ENCODE measurements at regions not wholly inside any gene's neighbourhood (a gene's known extent, or its start where the extent isn't known, plus 50 kb on each side); places are given as distances from the start of the nearest gene placed in this dataset.

- no peak for TF ChIP-seq ZNF274 (IDR thresholded peaks at IDR 0.05; ENCODE audit: low read depth, low read length)
Observed at GRCh38 chr2:193946806-193947205, 1710.2 kb upstream of the SLC39A10 start.

GRCh38 chr2:193943406-193943960, 1713.5 kb upstream of the SLC39A10 start:
- H3K4me3 ChIP-seq (ENCODE audit: low read length): no peak overlapping the region
- TF ChIP-seq ZNF274 (IDR thresholded peaks at IDR 0.05; ENCODE audit: low read depth, low read length): no peak

More at GRCh38 chr2:193946806-193947205, 1710.2 kb upstream of the SLC39A10 start:
- no peak overlapping the region for H3K4me3 ChIP-seq (ENCODE audit: low read length)

DNA sequence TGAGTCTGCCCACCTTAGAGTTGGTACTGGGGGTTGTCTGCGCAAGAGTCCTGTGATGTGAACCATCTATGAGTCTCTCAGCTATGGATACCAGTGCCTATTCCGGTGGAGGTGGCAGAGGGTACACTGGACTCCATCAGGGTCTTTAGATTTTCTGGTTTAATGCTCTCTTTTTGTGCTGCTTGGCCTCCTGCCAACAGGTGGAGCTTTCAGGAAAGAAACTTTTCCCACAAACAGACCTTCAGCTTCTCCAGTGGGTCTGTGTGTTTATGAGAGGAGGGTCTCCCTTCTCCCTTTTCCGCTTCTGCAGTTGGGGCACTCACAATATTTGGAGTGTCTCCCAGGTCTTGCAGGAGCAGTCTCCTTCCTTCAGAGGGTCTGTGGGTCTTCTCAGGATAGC, 1721.9 kb upstream of the SLC39A10 start:
- no peak overlapping the region for H3K4me3 ChIP-seq (ENCODE audit: low read length)
- no peak for TF ChIP-seq ZNF274 (IDR thresholded peaks at IDR 0.05; ENCODE audit: low read depth, low read length)

DNA sequence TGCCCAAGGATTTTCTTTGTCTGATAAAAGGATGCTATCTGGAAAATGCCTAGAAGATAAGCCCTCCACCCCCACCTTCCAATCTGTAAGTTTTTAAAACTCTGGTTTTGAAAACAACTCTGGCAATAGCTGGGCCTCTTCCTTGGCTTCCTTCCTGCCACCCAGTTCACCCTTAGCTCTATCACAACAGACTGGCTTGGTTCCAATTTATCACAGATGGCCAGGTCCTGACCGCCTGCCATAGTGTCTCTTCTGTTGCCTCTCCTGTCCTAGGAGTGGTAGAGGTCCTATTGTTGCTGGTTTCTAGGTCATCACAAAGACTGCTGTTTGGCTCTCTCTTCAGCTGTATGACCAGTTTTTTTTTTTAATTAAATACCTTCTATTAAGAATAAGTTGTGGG, 1727.9 kb upstream of the SLC39A10 start:
- TF ChIP-seq ZNF274 (IDR thresholded peaks at IDR 0.05; ENCODE audit: low read depth, low read length): no peak
- no peak overlapping the region for H3K4me3 ChIP-seq (ENCODE audit: low read length)

- H3K4me3 ChIP-seq (ENCODE audit: low read length): no peak overlapping the region
- TF ChIP-seq ZNF274 (IDR thresholded peaks at IDR 0.05; ENCODE audit: low read depth, low read length): no peak
Observed at GRCh38 chr2:193907561-193907960, 1712.8 kb upstream of the TMEFF2 start.

- TF ChIP-seq ZNF274 (IDR thresholded peaks at IDR 0.05; ENCODE audit: low read depth, low read length): no peak
- no peak overlapping the region for H3K4me3 ChIP-seq (ENCODE audit: low read length)
Observed at GRCh38 chr2:193900292-193900691, 1705.6 kb upstream of the TMEFF2 start.

- no peak for TF ChIP-seq ZNF274 (IDR thresholded peaks at IDR 0.05; ENCODE audit: low read depth, low read length)
- H3K4me3 ChIP-seq (ENCODE audit: low read length): no peak overlapping the region
Observed at GRCh38 chr2:193895226-193895625, 1700.5 kb upstream of the TMEFF2 start.

- no peak overlapping the region for H3K4me3 ChIP-seq (ENCODE audit: low read length)
- no peak for TF ChIP-seq ZNF274 (IDR thresholded peaks at IDR 0.05; ENCODE audit: low read depth, low read length)
Observed at GRCh38 chr2:193894081-193894480, 1699.3 kb upstream of the TMEFF2 start.

DNA sequence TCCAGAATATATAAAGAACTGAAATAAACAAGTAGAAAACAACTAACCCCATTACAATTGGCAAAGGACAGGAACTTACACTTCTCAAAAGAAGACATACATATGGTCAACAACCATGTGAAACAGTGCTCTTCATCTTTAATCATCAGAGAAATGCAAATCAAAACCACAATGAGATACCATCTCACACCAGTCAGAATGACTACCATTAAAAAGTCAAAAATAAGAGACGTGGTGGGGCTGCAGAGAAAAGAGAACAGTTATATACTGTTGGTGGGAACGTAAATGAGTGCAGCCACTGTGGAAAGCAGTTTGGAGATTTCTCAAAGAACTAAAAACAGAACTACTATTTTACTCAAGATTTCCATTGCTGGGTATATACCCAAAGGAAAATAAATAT, 1696.3 kb upstream of the TMEFF2 start:
- TF ChIP-seq ZNF274 (IDR thresholded peaks at IDR 0.05; ENCODE audit: low read depth, low read length): no peak
- H3K4me3 ChIP-seq (ENCODE audit: low read length): no peak overlapping the region

DNA sequence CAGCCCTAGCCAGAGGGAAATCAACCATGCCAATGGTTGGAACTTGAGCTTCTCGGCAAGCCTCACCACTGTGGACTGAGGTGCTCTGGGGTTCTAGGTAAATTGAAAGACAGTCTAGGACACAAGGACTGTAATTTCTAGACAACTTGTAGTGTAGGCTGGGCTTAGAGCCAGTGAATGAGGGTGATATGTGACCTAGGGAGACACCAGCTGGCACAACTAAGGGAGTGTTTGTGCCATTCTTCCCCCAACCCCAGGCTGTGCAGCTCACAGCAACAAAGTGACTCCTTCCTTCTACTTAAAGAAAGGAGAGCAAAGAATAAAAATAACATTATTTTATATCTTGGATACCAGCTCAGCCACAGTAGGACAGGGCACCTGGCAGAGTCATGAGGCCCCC, 1690.7 kb upstream of the TMEFF2 start:
- TF ChIP-seq ZNF274 (IDR thresholded peaks at IDR 0.05; ENCODE audit: low read depth, low read length): no peak

DNA sequence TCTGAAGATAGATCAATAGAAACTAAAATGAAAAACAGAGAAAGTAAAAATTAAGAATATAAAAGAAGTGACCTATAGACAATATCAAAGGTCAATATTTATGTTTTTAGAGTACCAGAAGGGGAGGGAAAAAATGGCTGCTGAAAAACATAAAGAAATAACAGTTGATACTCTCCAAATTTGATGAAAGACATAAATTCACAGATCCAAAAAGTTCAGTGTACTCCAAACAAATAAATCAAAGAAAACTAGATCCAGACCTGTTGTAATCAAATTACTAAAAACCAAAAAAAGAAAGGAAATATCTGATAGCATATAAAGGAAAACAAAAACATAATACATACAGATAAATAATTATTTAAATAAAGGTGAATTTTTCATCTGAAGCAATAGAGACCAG, 1689.1 kb upstream of the TMEFF2 start:
- H3K4me3 ChIP-seq (ENCODE audit: low read length): no peak overlapping the region
- TF ChIP-seq ZNF274 (IDR thresholded peaks at IDR 0.05; ENCODE audit: low read depth, low read length): no peak

More for the DNA sequence above, 1690.7 kb upstream of the TMEFF2 start:
- H3K4me3 ChIP-seq (ENCODE audit: low read length): no peak overlapping the region

- no peak for TF ChIP-seq ZNF274 (IDR thresholded peaks at IDR 0.05; ENCODE audit: low read depth, low read length)
Observed at GRCh38 chr2:193876980-193877379, 1682.2 kb upstream of the TMEFF2 start.

GRCh38 chr2:193869564-193869963, 1674.8 kb upstream of the TMEFF2 start:
- H3K4me3 ChIP-seq (ENCODE audit: low read length): no peak overlapping the region
- TF ChIP-seq ZNF274 (IDR thresholded peaks at IDR 0.05; ENCODE audit: low read depth, low read length): no peak

More at GRCh38 chr2:193876980-193877379, 1682.2 kb upstream of the TMEFF2 start:
- no peak overlapping the region for H3K4me3 ChIP-seq (ENCODE audit: low read length)

GRCh38 chr2:193868833-193869232, 1674.1 kb upstream of the TMEFF2 start:
- TF ChIP-seq ZNF274 (IDR thresholded peaks at IDR 0.05; ENCODE audit: low read depth, low read length): no peak
- H3K4me3 ChIP-seq (ENCODE audit: low read length): no peak overlapping the region

- no peak for TF ChIP-seq ZNF274 (IDR thresholded peaks at IDR 0.05; ENCODE audit: low read depth, low read length)
- H3K4me3 ChIP-seq (ENCODE audit: low read length): no peak overlapping the region
Observed at GRCh38 chr2:193868132-193868531, 1673.4 kb upstream of the TMEFF2 start.

- no peak for TF ChIP-seq ZNF274 (IDR thresholded peaks at IDR 0.05; ENCODE audit: low read depth, low read length)
- H3K4me3 ChIP-seq (ENCODE audit: low read length): no peak overlapping the region
Observed at GRCh38 chr2:193867454-193867853, 1672.7 kb upstream of the TMEFF2 start.
